H1 (cell line): ENCODE measurements at regions not wholly inside any gene's neighbourhood (a gene's known extent, or its start where the extent isn't known, plus 50 kb on each side); places are given as distances from the start of the nearest gene placed in this dataset.

Experiments
- CTCF ChIA-PET: fragments of 300-600 bp; sonication (Branson Sonifier 250); formaldehyde crosslinking; loops from one replicate; lab custom pipeline; 2021; ENCODE audit not compliant: partially characterized antibody; lab: Charles Lee
- POLR2A ChIA-PET: fragments of 300-600 bp; sonication (Branson Sonifier 250); formaldehyde crosslinking; loops from one replicate; lab custom pipeline; 2021; ENCODE audit warnings: inconsistent platforms; ENCODE audit not compliant: partially characterized antibody; lab: Charles Lee
- DNase-seq, 2 experiments: peaks; one replicate each; pipeline versions ENCODE4 v3.0.0 to v3.0.0-alpha.2; 2010 to 2022; ENCODE audit warnings: low spot score in 2 of 2, low read depth in 1 of 2, mixed read lengths in 1 of 2
- FAIRE-seq: peaks from 2 replicates; lab custom pipeline; 2011; peaks lifted over from hg19 to GRCh38; lab: Jason Lieb, UNC
- H2AFZ ChIP-seq: 2 replicates; pipeline ENCODE4 v1.8.1; 2012; ENCODE audit warnings: low read length, inconsistent platforms
- H2AK5ac ChIP-seq: 2 replicates; pipeline ENCODE4 v1.6.1; 2013; ENCODE audit warnings: low read depth, low read length
- H2BK120ac ChIP-seq: replicated peaks from 2 replicates; pipeline ENCODE3; 2013; ENCODE audit warnings: low read depth, low read length, inconsistent platforms
- H2BK12ac ChIP-seq: 2 replicates; pipeline ENCODE4 v1.6.1; 2013; ENCODE audit warnings: low read depth, low read length
- H2BK15ac ChIP-seq: 2 replicates; pipeline ENCODE4 v1.6.1; 2013; ENCODE audit warnings: low read length
- H2BK20ac ChIP-seq: 2 replicates; pipeline ENCODE4 v1.6.1; 2013; ENCODE audit warnings: low read length
- H2BK5ac ChIP-seq: 2 replicates; pipeline ENCODE4 v1.6.1; 2013; ENCODE audit warnings: low read depth, low read length
- H3K14ac ChIP-seq: 2 replicates; pipeline ENCODE4 v1.6.1; 2013; ENCODE audit warnings: inconsistent platforms; ENCODE audit not compliant: insufficient read length
- H3K18ac ChIP-seq: 2 replicates; pipeline ENCODE4 v1.6.1; 2013; ENCODE audit warnings: low read length; ENCODE audit errors: extremely low read depth
- H3K23ac ChIP-seq: 2 replicates; pipeline ENCODE4 v1.6.1; 2013; ENCODE audit warnings: inconsistent platforms; ENCODE audit not compliant: insufficient read length
- H3K23me2 ChIP-seq: 2 replicates; pipeline ENCODE4 v1.6.1; 2013; ENCODE audit warnings: low read depth, low read length
- H3K27ac ChIP-seq: 2 replicates; pipeline ENCODE4 v1.6.1; 2011; ENCODE audit warnings: low read depth, low read length, inconsistent platforms
- H3K27me3 ChIP-seq, 4 experiments: replicated peaks in 1 of 4; 1 replicate in 1 of 4; 2 replicates in 3 of 4; pipeline versions ENCODE4 v1.6.1 to v1.8.1; 2011 to 2013; ENCODE audit warnings: low read length in 3 of 4, mild to moderate bottlenecking in 3 of 4, inconsistent platforms in 2 of 4, mixed read lengths in 2 of 4, moderate library complexity in 1 of 4; ENCODE audit not compliant: control insufficient read depth in 3 of 4, insufficient read depth in 3 of 4; ENCODE audit errors: extremely low read depth in 1 of 4
- H3K36me3 ChIP-seq, 4 experiments: 2 replicates each; pipeline versions ENCODE4 v1.6.1 to v1.8.1; 2011 to 2013; ENCODE audit warnings: mild to moderate bottlenecking in 4 of 4, low read length in 3 of 4, moderate library complexity in 2 of 4, control low read depth in 1 of 4, inconsistent platforms in 1 of 4; ENCODE audit not compliant: insufficient read depth in 4 of 4, control insufficient read depth in 2 of 4
- H3K4ac ChIP-seq: replicated peaks from 2 replicates; pipeline ENCODE3; 2013; ENCODE audit warnings: low read length, low read depth, mixed read lengths, inconsistent platforms; ENCODE audit not compliant: insufficient read length
- H3K4me1 ChIP-seq, 4 experiments: replicated peaks in 1 of 4; 1 replicate in 1 of 4; 2 replicates in 3 of 4; pipeline versions ENCODE4 v1.6.1 to v1.8.1; 2011 to 2013; ENCODE audit warnings: low read length in 3 of 4, inconsistent platforms in 2 of 4, mixed read lengths in 1 of 4; ENCODE audit not compliant: insufficient read depth in 4 of 4, control insufficient read depth in 3 of 4
- H3K4me2 ChIP-seq, 2 experiments: 2 replicates each; pipeline versions ENCODE4 v1.6.1 to v1.8.1; 2011 to 2013; ENCODE audit warnings: low read depth in 2 of 2, low read length in 2 of 2, control low read depth in 1 of 2, inconsistent platforms in 1 of 2, mild to moderate bottlenecking in 1 of 2; ENCODE audit not compliant: insufficient read depth in 1 of 2
- H3K4me3 ChIP-seq, 4 experiments: fragments of 200-600, 300-600 bp in 1 of 4; sonication (generic), shearing (Covaris generic), sonication (Bioruptor Twin) in 1 of 4; 2 replicates each; pipeline versions ENCODE4 v1.5.1 to v1.8.1; 2011 to 2016; ENCODE audit warnings: low read length in 4 of 4, low read depth in 3 of 4, control low read depth in 2 of 4, inconsistent platforms in 2 of 4, mild to moderate bottlenecking in 2 of 4, mixed read lengths in 1 of 4, moderate library complexity in 1 of 4; ENCODE audit not compliant: insufficient read depth in 2 of 4; ENCODE audit errors: extremely low read depth in 1 of 4
- H3K56ac ChIP-seq: replicated peaks from 2 replicates; pipeline ENCODE3; 2013; ENCODE audit warnings: low read depth, mild to moderate bottlenecking, mixed read lengths, low read length, inconsistent platforms; ENCODE audit not compliant: insufficient read length
- H3K79me1 ChIP-seq: 2 replicates; pipeline ENCODE4 v1.6.1; 2013; ENCODE audit warnings: low read depth, low read length, control low read depth
- H3K79me2 ChIP-seq, 2 experiments: 2 replicates each; pipeline versions ENCODE4 v1.6.1 to v1.8.1; 2012 to 2013; ENCODE audit warnings: low read length in 2 of 2, mild to moderate bottlenecking in 2 of 2, inconsistent platforms in 1 of 2; ENCODE audit not compliant: insufficient read depth in 2 of 2, control insufficient read depth in 1 of 2
- H3K9ac ChIP-seq, 4 experiments: replicated peaks in 1 of 4; 1 replicate in 1 of 4; 2 replicates in 3 of 4; pipeline versions ENCODE4 v1.6.1 to v1.8.1; 2011 to 2013; ENCODE audit warnings: low read depth in 3 of 4, low read length in 3 of 4, control low read depth in 2 of 4, mild to moderate bottlenecking in 2 of 4, moderate library complexity in 2 of 4, inconsistent platforms in 1 of 4; ENCODE audit errors: extremely low read depth in 1 of 4
- H3K9me3 ChIP-seq, 2 experiments: 2 replicates each; pipeline versions ENCODE4 v1.6.1 to v1.8.1; 2012 to 2013; ENCODE audit warnings: mild to moderate bottlenecking in 2 of 2, moderate library complexity in 2 of 2, control low read depth in 1 of 2, inconsistent platforms in 1 of 2, low read depth in 1 of 2, low read length in 1 of 2, mixed read lengths in 1 of 2; ENCODE audit not compliant: insufficient read depth in 2 of 2
- H4K20me1 ChIP-seq, 2 experiments: replicated peaks in 1 of 2; 2 replicates each; pipeline versions ENCODE3 to v1.8.1; 2011 to 2013; ENCODE audit warnings: inconsistent platforms in 2 of 2, low read length in 2 of 2, mild to moderate bottlenecking in 1 of 2; ENCODE audit not compliant: insufficient read depth in 2 of 2, control insufficient read depth in 1 of 2
- H4K5ac ChIP-seq: 2 replicates; pipeline ENCODE4 v1.6.1; 2013; ENCODE audit warnings: low read length, low read depth, mixed read lengths, inconsistent platforms; ENCODE audit not compliant: insufficient read length
- H4K8ac ChIP-seq: 2 replicates; pipeline ENCODE4 v1.8.0; 2013; ENCODE audit warnings: mild to moderate bottlenecking, moderate library complexity, low read length, inconsistent platforms; ENCODE audit not compliant: insufficient read depth; ENCODE audit errors: extremely low read depth
- H4K91ac ChIP-seq: replicated peaks from 2 replicates; pipeline ENCODE3; 2013; ENCODE audit warnings: low read length, mixed read lengths, inconsistent platforms; ENCODE audit not compliant: insufficient read length
- CREB1 ChIP-seq: IDR thresholded peaks from 2 replicates; pipeline ENCODE4 v1.6.1; 2012; ENCODE audit warnings: inconsistent platforms
- WGBS, 2 experiments: shearing (Covaris generic) in 1 of 2; methylation state at CpG; one replicate each; pipeline versions ENCODE4 v1.1.6 to v1.1.7; 2013 to 2015; ENCODE audit warnings: low lambda C conversion rate in 2 of 2, mixed read lengths in 2 of 2, inconsistent platforms in 1 of 2, low coverage in 1 of 2, missing lambda C conversion rate in 1 of 2; ENCODE audit not compliant: insufficient replicate concordance in 2 of 2, insufficient coverage in 1 of 2, insufficient read length in 1 of 2; ENCODE audit errors: extremely low coverage in 1 of 2, missing lambda C conversion rate in 1 of 2; 5-methylcytosine and 5-hydroxymethylcytosine counted together

GRCh38 chr2:146949400-146949799, 895.4 kb upstream of the ACVR2A start:
- Histone ChIP-seq H4K20me1 (no peaks in the 10 kb centered on the region), H3K4me2 (no peak overlapping the region), H3K56ac (no peak overlapping the region), H2AFZ (no peak overlapping the region), H3K23ac (no peak overlapping the region), H3K9me3 (no peaks in the 10 kb centered on the region), H4K5ac (no peak overlapping the region), H3K79me2 (no peaks in the 10 kb centered on the region), H2BK120ac (no peak overlapping the region), H3K4me3 (no peak overlapping the region), H3K4ac (no peak overlapping the region), H4K91ac (no peak overlapping the region), H2BK15ac (no peak overlapping the region), H3K9ac (no peak overlapping the region), H3K4me1 (no peaks in the 10 kb centered on the region), H2AK5ac (no peak overlapping the region), H3K27ac (no peak overlapping the region), H3K36me3 (no peaks in the 10 kb centered on the region), H3K23me2 (no peaks in the 10 kb centered on the region; the same call in 1 of the 2 replicates), H2BK12ac (no peak overlapping the region), H3K18ac (no peak overlapping the region), H2BK5ac (no peak overlapping the region), H3K79me1 (no peaks in the 10 kb centered on the region), H4K8ac (no peak overlapping the region), H3K14ac (no peak overlapping the region), H2BK20ac (no peak overlapping the region), H3K27me3 (no peaks in the 10 kb centered on the region)
- ChIA-PET CTCF (no interaction called here), POLR2A (no interaction called here)
- FAIRE-seq: no peak
- WGBS, 2 experiments: 90% methylated on average over 2 of the region's 2 CpGs; no CpG with 5 or more reads in 1 of the 2 experiments
- no peak for TF ChIP-seq CREB1
- DNase-seq: no peak
